Brain pericyte (primary cell): ENCODE measurements at regions not wholly inside any gene's neighbourhood (a gene's known extent, or its start where the extent isn't known, plus 50 kb on each side); places are given as distances from the start of the nearest gene placed in this dataset.

ENCODE experiments used
- DNase-seq: peaks from one replicate; pipeline ENCODE4 v3.0.0-alpha.2; 2012; ENCODE audit warnings: low read depth, low spot score

DNA sequence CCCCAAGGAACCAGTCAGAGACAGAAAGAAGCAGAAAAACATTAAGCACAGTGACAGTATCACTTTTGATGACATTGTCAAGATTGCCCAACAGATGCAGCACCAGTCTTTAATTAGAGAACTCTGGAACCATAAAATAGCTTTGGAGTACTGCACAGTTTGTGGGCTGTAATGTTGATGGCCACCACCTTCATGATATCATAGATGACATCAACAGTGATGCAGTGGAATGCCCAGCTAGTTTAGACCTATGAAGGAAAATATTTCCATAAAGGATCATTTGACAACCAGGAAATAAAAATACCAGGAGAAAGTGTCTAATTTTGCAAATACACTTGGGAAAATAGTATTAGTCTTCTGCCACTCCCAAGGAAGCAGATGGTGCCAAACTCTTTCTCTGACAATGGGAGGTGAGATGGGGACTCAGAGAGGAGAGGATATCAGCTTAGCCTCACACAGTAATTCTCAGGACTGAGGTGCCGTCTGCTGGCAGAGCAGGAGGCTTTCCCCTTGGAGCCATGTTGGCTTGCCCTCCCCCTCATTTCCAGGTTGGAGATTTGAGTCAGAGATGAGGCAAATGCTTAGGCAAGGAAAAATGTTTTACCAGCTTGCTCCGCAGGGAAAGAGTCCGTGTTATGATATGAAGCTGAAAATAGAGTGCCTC lies 107.5 kb upstream of the CELF4 start:
- DNase-seq: no peak

DNA sequence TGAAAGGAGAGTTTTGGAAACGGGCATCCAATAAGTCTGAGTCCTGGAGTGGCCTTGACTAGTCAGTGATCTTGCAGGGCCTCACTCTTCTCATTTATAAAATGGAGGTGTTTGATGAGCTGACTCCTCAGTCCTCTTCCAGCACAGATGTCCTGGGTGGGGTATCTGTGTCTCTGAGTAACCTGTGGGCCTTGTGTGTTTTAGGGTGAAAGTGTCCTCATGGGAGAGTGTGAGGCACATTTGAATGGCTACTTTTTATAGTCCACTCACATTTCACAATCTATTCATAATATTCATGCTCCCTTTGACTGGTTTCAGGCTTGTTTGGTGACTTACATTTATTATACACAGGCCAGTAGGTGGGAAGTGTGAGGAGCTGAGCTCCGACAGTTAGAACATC lies 106.4 kb upstream of the CELF4 start:
- no peak for DNase-seq

DNA sequence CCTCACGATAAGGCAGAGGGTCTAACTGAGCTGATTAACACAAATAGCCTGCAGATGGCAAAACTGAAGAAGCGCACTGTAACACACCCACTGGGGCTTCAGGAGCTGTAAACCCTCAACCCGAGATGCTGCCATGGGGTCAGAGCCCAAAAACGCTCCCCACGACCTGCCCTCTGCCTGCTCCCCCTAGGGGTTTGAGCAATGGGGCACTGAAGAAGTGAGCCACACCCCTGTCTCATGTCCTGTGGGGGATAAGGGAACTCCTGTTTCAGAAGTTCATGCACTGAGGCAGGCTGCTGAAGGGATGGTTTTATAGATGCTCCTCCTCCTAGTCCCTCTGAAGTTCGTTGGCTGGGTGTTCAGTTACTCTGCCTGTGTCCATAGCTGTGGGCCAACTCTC lies 105.9 kb upstream of the CELF4 start:
- DNase-seq: no peak

DNA sequence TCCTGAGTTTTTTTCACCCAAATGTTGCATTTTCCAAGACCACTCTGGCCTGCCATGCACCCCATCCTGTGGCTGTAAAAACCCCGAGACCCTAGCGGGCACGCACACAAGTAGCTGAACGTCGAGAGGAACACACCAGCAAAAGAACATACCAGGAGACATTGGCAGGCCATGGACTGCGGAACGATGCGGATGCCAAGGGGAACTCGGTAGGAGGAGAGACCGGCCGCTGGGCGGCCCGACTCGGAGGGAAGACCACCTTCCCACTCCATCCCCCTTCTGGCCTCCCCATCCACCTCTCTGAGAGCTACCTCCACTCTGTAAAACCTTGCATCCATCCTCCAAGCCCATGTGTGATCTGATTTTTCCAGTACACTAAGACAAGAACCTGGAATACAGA lies 105.5 kb upstream of the CELF4 start:
- no peak for DNase-seq

DNA sequence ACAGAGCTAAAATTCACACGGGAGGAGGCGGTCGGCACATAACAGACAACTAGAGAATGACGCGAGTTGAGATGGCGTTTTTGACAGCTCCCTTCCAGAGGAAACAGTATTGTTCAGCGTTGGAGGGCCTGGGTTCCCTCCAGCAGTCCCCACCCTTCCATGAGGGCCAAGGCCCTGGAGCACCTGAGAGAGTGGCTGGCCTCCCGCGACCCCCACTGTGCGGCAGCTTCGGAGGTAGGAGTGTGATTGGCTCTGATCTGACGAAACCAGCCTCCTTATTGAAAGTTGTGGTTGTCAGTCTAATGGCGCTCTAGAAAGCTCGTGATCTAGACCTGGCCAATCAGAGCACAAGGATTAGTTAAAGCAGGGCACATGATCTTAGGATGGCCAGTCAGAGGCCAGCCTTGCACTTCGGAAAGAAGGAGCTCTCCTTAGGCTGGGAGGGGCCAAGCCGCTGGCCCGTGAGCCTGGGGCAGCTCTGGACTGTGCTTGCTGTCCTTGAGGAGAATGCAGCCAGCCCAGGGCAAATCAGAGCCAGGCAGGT lies 104.5 kb upstream of the CELF4 start:
- no peak for DNase-seq

DNA sequence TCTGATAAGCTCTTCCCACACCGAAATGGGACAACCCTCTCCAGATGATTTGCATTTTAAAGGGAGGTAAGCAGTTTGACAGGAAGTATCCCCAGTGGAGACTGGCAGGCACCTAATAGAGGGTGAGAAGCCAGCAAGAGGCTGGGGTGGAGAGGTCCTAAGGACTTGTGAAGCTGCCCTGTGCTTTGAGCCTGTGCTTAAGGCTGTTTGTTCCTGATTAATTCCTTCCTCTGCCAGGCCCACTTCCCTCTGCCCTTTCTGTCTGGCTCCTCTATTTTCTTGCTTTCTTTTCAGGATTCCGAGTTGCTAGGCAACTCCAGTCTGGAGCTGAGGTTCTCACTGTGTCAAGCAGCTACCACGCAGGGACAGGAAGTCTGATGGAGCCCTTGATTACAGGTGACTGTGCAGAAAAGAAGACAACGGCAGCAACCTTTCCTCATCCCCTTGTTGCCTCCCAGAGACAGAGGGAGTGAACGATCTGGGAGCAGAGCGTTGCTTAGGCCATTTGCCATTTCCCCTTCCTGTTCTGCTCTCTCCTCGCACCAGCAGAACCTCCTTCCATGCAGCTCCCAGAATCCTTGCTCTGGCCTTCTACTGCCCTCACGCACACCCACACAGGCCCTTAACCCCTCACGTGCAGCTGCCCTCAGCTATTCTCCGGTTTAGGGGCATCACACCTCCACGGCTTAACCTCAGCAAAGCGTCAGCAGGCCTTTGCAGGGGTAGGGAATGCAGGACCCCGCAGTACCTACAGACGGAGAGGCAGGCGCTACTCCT lies 103.6 kb upstream of the CELF4 start:
- DNase-seq: no peak

DNA sequence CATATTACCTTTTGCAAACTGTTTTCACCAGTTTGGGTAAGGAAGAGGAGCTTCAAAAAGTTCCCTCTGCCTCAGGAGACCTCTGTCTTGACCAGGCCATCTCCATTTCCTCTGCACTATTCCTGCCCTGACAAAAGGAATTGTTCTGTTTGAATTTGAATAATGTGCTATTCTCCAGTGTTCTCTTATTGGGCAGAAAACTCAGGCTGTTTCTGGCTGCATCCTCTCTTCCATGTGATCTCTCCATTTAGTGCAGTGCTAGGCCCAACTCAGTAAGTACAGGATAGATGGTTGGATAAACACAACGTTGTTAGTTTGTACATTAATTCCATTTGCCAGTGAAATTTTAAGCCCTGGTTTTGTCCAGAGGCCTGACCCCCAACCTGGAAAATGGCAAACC lies 102.2 kb upstream of the CELF4 start:
- no peak for DNase-seq

DNA sequence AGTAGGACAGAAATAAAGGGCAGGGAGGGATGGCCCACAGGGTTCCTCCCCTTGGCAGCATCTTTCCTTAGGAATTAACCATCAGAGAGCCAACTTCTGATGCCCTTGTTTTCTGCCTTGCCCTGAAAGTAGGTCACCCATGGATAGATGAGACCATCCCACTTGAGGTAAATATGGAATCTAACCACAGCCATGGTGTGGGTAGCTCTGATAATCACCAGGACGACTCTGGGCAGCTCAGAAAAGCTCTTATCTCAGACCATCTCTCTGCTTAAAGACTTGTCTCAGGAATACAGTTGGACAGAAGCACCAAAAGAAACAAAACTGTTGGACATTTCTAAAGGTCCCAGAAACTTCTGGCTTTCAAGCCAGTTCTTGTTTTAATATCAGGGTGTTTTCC lies 101.4 kb upstream of the CELF4 start:
- no peak for DNase-seq

DNA sequence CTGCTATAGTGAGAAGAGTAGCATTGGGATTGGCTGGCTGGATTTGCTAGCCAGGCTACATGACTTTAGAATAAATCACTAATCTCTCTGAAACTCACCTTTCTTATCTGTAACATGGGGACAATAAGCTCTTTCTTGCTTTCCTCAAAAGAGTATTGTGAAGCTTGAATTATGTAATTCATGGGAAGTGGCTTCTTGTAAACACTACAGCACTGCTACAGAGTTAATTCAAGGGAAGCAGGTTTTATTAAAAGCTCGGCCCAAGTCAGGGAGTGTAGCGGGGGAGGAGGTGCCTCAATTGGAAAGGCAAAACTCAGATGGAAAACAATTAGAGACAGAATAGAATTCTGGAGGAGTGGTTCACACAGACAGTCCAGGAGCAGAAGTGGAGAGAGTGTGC lies 100.9 kb upstream of the CELF4 start:
- no peak for DNase-seq

DNA sequence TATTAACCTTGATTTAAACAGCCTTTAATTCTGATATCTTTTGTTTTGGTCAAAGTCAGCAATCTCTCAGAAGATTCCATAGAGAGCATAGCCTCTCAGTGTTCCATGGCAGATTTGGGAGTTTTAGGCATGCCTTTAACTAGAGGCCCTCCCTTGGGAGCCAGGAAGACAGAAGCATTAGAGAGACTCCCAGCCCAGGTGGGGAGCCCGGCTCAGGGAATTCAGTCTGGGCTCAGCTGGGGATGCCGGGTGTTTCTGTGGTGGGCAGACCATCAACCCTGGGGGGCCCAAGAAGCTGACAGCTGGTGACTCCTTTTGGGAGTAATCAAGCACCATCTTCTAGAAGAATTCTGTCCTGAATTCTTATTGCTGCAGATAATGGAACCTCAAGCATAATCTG lies 99.7 kb upstream of the CELF4 start:
- no peak for DNase-seq

DNA sequence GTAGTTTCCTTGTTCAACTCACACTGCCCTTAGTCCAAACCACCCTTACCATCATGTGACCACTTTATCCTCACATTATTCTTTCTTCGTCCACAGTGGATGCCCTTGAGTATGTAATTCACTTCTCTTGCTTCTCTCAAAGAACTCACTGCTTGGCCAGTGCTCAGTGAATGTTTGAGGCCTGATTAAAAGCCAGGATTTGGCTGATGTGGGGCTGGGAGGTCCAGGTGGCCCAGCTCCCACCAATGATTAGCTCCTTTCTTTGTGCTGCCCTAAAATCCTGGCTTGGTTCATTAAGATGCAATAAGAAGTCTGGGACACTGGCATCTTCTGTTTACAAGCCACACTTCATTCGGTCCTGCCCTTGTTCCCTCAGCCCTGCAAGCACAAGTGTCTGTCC lies 97.8 kb upstream of the CELF4 start:
- no peak for DNase-seq

DNA sequence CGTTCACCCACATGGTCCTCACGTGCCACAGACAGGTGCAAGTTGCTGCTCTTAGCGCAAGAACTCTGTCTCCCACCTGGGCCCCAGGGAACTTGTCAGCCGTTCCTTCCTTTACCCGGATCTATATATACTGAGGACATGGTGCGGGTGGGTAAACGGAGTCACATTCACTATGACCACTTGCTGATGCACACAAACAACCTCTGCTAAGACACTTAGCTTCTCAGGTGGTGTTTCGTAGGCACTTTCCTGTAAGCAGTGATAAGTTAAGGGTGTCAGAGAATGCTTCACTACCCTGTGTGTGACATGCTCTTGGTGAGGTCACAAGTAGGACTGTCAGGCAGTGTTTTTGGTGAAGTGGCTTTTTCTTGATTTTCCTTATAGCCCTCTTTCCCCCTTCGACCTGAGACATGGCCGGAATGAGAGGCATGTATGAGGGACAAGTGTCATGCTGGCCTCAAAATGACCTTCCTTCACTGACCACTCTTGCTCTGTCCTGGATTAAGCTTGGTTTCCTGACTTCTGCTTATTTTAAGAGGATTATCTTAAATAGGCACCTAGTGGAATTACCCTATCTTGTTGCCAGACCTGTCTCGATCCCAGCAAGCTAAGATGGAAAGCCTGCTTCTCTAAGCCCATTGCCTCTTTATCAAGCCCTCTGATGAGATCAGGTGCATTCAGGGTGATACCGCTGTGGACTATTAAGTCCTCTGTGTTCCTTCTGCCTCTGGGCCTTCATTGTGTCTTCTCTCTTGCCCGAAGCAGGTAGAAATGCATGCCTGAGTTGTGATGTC lies 97.1 kb upstream of the CELF4 start:
- DNase-seq: no peak

DNA sequence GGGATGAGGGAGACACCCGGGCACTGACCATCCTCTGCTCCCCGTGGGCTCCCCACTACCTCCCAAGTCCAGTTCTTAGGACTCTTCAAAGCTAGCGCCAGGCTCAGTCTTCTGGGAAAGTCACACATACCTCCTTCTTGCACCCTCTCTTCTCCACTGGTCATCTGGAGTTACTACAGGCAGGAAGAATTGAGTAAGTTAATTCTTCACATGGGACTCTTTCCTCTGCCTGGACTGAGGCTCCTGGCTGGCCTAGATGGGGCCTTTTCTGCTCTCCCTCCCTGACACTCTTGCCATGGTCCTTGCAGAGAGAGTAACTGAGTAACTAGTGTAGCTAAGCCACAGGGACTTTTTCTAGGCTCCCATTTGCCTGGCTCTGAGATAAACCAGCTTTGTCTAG lies 96.5 kb upstream of the CELF4 start:
- no peak for DNase-seq

DNA sequence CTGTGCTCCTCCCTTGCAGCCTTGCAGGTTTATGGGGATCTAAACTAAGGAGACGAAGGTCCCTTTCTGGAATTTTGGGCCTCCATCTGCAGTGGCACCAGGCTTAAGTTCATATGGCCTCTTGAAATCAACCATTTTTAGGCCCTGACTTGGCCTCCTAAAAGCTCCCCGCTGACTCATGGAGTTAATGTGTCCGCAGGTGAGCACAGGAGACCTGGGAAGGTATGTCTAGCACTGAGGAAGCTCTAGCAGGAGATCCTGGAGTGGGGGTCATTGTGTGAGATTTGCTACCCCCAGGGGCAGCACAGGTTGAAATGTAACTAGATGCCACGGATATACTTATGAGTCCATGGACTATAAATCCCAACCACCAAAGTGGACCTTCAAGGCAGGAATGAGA lies 95.9 kb upstream of the CELF4 start:
- no peak for DNase-seq

DNA sequence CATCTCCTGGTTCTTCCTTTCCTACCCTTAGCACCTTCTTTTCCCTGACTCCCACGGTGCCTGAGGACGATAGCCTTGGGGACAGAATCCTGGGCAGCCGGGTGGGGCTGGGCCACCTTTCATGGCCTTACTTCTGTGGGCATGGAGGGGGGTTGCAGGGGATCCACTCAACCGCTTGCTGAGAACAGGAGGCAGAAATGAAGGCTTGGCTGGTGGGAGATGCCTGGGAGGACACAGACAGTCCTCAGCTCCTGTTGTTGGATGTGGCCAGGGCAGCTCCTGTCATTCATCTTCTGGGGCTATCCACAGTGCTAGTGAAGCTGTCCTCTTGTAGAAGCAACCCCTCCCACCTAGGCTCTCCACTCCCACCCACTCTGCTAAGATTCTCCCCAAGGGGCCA lies 95.5 kb upstream of the CELF4 start:
- no peak for DNase-seq

DNA sequence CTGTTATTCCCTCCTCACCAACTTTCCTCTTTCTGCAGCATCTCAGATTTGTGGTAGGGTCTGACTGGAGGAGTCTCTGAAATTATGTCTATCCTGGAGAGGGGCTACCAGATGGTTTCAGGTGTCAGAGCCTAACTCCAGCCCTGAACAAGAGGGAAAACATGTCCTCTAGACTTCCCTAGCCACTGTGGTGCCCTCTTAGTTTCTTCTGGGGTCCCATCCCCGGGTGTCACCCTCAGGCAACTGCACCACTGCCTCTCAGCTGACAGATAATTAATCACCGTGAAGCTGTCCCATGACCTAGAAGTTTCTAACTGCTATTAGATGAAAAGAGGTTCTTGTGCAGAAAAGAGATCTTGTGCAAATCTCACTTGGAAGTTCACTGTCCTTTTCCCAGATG lies 95.1 kb upstream of the CELF4 start:
- no peak for DNase-seq

DNA sequence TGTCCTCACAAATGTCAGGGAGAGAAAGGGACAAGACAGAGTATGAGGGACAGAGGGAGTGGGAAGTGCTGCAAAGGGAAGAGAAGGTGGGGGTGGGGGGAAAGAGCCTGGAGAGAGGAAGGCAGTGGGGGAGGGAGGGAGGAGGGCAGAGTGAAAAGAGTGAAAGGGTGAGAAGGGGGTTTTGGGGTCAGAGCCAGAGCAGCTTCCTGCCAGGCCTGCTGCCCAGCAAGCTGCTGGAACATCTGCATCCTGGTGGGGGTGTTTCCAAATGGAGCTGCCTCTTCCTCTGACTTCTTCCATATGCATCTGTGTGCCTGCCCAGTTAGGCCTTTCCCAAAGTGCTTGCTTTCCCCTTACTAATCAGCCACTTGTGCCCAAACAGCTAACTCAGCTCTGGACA lies 94.3 kb upstream of the CELF4 start:
- no peak for DNase-seq

DNA sequence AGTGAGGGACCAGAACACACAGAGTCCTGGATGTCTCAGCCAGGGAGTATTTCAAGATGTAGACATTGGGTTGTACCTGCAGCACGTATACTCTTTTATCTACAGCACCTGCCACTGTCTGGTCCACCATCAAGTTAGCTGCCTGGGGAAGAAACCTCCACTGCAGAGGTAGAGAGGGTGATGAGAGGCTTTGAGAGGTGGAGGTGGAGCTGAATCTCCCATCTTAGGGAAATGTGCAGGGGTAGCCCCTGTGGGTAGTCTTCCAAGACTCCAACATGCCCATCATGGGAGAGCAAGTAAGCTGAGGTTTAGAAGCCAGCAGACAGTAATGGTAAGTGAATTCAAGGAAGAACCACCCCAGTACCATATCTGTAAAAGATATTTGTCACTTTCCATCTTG lies 93.3 kb upstream of the CELF4 start:
- DNase-seq: no peak

DNA sequence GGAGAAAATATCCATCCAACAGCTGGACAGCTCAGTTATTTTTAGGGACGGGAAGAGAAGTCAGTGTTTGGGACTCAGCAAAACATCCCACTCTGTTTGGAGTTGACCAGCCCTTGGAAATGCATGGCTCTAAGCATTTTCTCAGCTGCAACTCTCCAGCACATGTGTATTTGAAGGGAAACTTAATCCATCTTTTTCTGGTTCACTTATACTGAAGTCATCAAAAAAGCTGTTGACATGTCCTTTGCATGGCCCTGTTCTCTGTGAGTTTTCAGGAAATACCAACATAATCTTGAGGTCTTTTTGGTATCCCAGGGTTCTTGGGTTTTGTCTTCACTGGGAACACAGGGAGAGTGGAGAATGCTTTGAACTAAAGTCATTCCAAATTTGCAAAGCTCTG lies 91.9 kb upstream of the CELF4 start:
- no peak for DNase-seq

DNA sequence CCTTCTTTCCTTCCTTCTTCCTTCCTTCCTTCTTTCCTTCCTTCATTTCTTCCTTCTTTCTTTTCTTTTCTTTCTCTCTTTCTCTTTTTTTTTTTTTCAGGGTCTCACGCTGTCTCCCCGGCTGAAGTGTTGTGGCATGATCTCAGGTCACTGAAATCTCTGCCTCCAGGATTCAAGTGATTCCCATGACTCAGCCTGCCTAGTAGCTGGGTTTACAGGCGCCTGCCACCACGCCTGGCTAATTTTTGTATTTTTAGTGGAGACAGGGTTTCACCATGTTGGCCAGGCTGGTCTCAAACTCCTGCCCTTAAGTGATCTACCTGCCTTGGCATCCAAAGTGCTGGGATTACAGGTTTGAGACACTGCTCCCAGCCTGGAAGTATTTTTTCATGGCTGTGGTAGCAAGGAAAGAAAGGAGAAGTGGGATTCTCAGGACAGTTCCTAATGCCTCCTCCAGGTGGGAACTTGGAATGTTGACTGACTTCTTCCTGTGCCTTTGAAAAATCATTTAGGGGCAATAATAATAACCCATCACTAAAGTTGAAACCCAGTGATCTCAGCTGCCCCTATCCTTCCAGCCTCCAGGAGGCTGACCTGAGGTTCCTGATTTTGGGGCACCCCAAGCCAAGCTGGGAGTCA lies 89.3 kb upstream of the CELF4 start:
- DNase-seq: no peak

DNA sequence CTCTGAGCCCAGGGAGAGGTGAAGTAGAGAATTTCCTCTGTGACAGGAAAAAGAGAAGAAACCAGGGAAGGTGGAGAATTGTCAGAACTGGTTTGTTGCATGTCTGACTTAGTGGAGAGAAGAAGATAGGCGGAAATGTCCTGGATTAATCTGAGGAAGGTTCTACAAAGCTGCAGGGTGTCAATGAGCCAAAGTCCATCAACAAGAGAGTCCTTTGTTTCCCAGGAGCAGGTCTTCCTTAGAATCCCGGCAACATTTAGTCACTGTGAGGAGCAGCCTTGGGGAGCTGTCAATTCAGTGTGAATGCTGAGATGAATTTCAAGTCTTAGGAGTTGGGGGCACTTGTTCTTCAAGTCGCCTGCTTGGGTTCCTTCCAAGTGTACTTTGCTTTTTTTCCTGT lies 88.4 kb upstream of the CELF4 start:
- DNase-seq: no peak

DNA sequence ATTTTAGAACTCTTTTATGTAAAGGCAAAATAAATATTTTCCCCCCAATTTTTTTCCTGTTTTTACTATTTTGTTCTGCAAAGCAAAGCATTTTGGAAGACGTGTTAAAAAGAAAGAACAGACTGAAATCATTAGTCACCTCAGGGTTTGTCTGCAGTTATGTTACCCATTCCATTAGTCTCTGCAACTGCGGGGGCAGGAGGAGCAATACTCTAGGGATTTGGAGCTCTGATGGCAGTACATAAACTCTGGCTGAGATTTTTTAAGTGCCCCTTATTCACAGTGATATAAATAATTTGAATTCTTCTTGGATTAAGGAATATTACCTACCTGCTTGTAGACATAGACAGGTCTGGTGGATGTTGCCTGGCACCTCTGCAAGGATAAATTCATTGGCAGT lies 88.0 kb upstream of the CELF4 start:
- no peak for DNase-seq
